Activated gamma-delta T cell (primary cell): ENCODE measurements at regions not wholly inside any gene's neighbourhood (a gene's known extent, or its start where the extent isn't known, plus 50 kb on each side); places are given as distances from the start of the nearest gene placed in this dataset.

Experiments used
- DNase-seq: peaks from one replicate; lab custom pipeline; 2025; lab: John Stamatoyannopoulos, UW

DNA sequence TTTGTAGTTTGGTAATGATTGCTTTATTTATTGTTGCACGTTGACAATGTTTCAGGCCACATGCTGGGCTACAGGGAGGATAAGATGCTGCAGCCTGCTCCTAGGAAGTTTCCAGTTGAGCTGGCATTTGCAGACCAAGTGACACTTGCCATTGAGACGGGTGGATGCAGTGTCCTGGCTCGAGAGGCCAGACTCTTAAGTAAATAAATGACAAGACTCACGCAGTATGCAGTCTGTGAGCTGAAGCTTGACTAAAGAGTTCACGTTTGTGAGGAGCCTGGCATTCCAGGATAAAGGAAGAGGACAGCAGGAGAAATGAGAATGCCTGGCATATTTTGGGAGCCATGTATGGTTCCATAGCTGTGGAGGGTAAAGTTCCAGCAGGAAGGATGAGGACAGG is 105.8 kb downstream of the BAMBI start:
- DNase-seq: no peak

DNA sequence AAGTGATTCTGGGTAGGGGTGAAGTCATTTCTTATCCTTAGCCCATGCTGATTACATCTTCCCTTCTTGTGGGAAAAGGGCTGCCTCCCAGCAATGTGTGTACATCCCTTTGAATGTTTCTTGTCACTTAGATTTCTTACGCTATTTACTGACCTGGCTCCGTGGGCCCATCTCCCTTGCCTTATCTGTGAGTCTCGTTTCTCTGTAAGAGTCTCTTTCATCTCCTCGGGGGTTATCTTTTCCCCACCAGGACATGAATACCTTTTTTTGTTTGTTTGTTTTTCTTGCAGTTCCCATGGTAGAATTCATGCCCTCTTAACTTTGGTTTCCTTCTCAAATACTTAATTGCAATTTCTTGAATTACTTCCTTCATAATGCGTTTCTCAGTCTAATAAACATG is 107.7 kb downstream of the BAMBI start:
- DNase-seq: no peak

DNA sequence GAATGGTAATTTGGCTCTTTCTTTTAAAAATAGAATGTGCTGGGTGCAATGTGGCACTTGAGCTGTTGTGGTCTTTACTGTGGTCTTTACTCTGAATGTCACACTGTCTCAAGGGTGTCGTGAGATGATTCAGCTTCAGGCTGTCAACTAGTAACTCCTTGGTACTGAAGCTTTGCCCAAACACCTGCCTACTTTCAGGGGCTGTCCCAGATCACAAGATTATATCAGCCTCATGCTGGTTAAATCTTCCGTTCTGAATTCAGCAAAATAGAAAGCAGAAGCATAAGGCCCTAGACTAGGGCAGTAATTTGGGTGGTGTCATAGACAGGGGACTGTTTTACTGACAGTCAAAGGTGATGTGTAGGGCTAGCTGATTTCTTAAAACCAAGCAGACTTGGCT is 110.9 kb downstream of the BAMBI start:
- DNase-seq: no peak

DNA sequence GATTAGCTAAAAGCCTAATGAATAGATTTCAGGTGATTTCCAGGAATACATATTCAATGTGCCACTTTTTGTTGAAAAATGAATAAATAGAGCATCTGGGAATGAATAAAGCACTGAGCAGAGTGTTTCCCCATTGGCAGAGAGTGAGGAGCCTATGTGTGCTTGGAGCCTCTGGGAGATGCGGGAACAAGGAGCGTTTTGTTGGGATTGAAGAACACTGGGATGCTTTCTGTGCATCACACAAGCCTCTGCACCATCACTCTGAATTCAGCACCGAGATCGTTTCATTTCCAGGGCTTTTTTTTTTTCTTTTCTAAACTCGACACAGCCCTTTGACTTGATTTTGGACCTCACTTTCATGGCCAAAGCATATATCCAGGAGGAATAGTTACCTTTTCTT is 111.4 kb downstream of the BAMBI start:
- no peak for DNase-seq

DNA sequence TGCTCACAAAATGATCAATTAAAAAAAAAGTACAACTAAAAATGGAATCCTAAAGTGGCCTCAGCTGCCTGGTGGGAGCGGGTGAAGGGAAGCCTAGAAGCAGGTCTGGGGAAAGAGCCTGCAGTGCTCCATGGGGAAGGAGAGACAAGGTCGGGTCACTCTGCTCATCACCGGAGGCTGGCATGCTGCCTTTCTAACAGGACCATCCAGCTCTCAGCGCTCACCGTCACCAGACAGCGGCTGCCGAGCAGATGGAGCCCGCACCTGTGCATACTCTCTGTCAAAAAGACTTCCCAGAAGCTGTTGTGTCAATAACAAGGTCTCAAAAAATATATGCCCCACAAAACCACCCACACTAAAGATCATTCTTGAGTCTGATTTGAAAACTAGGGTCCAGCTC is 112.8 kb downstream of the BAMBI start:
- DNase-seq: no peak

DNA sequence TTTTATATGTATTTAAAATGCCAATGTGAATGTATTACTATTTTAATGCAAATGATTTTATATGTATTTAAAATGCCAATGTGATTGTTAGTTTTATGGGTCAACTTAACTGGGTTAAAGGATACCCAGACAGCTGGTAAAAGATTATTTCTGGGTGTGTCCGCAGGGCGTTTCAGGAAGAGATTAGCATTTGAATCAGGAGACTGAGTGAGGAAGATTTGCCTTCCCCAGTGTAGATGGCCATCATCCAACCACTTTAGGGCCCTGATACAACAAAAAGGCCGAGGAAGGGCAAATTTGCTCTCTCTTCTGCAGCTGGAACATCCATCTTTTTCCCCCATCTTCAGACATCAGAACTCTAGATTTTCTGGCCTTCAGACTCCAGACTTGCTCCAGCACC is 116.2 kb downstream of the BAMBI start:
- DNase-seq: no peak

DNA sequence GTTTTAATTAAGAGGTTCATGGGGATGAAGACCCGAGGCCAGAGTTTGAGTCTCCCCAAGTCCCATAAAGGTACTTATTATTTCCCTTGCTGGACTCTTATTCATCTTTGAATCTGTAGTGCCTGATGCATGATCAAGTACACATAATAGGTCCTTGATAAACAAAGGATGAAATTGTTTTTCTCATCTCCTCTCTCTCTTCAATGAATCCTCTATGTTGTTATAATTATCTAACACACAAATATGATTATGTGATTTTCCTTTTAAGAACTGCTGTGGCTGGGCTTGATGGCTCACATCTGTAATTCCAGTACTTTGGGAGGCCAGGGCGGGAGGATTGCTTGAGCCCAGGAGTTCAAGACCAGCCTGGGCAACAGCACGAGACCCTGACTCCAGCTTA is 117.7 kb downstream of the BAMBI start:
- DNase-seq: no peak

DNA sequence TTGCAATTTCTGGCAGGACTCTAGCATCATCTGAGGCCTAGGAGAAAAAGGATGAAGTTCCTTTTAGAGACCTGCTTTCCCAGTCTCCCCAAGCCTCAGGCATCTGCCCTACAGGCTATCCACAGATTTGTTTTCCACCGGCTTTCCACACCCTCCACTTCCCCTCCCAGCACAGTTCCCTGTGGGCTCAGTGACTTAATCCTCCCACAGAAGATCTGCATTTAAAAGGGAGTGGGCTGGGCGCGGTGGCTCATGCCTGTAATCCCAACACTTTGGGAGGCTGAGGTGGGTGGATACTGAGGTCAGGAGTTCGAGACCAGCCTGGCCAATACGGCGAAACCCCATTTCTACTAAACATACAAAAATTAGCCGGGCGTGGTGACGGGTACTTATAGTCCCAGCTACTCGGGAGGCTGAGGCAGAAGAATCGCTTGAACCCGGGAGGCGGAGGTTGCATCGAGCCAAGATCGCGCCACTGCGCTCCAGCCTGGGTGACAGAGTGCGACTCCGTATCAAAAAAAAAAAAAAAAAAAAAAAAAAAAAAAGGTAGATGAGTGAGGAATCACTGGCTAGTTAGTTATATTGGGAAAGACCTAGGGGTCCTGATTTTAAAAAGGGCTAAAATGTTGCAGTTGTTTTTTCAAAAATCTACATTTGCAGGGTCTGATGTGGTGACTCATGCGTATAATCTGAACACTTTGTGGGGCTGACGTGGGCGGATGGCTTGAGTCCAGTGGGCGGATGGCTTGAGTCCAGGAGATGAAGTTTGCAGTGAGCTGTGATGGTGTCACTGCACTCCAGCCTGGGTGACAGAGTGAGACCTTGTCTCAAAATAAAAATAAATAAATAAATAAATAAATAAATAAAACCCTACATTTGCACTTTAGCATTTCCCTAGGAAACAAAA is 119.5 kb downstream of the BAMBI start:
- DNase-seq: no peak

DNA sequence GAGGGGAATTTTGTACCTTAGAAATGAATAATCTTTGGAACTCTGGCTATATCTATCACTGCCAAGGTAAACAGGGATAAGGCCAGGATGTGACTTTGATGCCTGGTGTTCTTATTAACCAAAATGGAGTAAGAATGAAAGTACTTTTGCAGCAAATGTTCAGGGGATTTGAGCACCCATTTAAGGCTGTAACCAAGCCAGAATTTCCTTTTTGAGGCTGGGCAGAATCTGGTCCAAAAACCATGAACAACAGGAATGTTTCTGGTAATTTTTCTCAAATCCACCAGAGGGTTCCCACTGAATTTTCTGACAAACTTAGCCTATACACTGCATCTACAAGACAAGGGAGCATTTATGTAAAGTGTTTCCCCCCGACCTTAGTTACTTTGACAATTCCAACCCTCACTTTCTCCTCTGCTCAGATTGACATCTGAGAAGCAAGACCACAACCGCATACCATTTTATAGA is 120.6 kb downstream of the BAMBI start:
- DNase-seq: no peak

DNA sequence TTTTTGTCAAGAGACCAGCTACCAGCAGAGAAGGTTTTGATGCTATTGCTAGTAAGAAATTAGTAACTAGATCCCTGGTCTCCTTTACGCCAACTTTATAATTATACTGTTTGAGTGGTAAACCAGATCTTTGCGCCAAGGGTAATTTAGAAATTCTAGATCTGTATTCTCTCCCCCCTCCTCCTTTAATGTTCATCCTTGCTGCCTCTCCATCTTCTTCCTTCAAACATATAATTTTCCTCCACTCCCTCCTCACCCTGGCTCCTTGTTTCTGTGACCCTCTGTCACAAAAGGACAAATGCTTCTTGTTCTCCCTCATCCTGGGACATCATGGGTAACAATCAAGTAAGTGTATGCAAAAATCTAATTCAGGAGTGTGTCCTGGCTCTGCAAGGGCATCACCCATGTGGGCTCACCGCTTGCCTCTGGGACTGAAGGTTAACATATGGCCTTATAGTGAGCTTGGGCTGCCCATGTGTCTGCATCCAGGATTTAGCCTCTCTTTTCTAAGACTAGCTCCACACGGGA is 121.2 kb downstream of the BAMBI start:
- DNase-seq: no peak

DNA sequence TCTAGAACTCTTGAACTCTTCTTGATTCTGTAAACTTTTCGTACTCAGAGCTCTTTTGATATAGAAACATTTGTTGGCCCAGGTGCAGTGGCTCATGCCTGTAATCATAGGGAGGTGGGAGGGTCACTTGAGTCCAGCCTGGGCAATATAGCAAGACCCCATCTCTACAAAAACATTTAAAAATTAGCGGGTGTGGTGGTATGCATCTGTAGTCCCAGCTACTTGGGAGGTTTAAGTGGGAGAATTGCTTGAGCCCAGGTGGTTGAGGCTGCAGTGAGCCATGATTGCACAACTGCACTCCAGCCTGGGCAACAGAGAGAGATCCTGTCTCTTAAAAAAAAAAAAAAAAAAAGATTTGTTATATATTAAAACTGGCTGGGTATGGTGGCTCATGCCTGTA is 121.6 kb downstream of the BAMBI start:
- DNase-seq: no peak

DNA sequence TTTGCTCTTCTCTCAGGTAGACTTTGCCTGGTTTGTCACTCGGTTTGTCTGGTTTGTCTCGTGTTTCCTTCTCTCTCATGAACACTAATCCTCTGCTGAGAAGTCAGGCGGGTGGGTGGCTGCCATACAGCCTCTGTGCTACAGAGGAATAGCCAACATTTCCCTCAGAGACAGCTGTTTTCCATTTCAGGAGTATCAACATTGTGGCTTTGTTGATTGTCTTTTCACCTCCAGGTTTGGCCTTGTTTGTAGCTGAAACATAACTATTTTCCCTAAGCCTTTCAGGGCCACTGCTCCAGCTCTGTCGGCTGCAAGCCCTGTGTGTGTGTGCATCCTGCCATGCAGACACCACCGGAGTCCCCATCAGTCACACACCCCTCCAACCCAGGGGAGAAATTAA is 122.8 kb downstream of the BAMBI start:
- no peak for DNase-seq

DNA sequence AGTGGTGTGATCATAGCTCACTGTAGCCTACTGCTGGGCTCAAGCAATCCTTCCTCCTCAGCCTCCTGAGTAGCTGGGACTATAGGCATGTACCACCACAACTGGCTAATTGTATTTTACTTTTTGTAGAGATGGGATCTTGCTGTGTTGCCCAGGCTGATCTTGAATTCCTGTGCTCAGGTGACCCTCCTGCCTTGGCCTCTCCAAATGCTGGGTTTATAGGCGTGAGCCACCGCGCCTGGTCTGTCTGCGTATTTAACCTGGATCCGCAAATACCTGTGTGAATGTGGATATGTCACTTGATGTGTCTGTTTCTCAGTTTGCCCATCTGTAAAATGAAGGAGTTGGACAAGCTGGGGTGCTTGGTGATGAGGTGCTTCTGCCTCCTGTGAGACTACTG is 123.9 kb downstream of the BAMBI start:
- no peak for DNase-seq

DNA sequence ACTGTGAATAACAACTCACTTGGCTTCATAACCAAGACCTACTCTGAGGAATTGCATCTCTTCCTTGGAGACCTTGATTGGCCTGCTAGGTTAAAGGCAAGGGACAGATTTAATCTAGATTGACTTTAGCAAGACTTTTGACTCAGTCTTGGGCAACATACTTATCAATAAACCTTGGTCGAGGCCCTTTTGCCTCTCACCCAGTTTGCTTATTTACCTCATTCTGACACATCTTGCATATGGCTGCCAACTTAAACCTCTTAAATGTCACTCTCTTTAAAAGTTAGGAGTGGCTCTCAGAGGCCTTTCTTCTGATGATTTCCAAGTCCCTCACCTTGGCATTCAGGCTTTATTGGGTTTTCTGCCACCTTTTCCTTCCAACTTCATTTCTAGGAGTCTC is 124.5 kb downstream of the BAMBI start:
- DNase-seq: no peak

DNA sequence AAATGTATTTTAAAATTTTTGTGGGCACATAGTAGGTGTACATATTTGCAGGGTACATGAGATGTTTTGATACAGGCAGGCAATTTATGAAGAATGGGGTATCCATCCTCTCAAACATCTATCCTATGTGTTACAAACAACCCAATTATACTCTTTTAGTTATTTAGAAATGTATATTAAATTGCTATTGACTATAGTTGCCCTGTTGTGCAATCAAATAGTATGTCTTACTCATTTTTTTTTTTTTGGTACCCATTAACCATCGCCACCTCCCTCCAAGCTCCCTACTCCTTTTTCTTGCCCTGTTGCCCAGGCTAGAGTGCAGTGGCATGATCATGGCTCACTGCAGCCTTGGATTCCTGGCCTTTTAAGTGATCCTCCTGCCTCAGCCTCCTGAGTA is 128.1 kb downstream of the BAMBI start:
- DNase-seq: no peak

DNA sequence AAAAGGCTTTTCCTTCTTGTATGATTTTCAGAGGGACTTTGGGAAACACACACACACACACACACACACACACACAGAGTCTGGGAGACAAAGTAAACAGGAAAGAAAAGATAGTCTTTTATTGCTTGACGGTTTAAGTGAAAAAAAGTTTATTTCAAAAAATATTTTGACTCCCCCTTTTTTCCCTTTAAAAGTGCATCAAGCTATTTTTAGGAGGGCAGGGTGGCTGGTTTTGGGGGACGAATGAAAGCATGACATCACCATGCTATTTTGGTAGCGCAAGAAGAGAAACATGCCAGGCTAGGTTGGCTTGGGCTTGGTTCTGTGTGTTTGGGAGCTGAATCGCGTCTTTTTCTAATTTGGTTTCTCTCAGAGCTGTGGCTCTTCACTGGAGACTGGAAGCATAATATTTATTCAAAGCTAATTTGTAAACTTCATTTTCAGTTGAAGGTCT is 129.2 kb downstream of the BAMBI start:
- no peak for DNase-seq

DNA sequence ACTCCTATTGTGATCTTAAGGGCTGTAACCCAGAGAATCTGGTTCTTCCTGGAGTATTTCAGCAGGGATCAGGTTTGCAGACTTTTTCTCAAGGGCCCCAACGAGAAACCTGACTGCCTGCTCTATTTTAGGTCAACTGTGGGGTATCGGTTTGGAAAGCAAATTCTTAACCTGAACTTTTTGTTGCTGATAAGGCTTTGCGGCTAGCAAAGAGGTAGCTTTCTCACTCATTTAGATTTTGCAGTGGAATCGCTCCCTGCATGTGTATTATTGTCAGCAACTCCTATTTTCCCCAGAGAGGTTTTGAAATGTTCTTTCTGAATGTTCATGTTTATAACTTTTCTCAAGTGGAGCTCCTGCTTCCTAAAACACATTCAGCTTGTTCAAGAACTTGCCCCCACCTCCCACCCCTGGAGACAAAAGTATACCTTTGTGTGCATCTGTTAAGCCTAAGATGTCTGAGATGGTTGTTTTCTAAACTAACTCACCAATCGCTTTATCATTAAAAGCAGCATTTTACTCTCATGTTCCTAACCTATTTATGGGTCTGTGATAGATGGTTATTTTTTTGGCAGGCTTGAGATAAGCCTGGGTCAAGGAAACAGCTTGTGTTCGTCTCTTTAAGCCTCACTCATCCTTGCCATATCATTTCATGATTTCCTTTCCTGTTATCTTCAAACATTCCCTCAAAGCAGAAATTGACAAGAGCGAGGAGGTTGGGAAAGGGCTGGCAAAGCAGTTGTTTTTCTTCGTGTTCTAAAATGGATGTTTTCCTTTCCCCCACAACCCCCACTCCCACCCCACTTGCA is 129.8 kb downstream of the BAMBI start:
- DNase-seq: no peak

DNA sequence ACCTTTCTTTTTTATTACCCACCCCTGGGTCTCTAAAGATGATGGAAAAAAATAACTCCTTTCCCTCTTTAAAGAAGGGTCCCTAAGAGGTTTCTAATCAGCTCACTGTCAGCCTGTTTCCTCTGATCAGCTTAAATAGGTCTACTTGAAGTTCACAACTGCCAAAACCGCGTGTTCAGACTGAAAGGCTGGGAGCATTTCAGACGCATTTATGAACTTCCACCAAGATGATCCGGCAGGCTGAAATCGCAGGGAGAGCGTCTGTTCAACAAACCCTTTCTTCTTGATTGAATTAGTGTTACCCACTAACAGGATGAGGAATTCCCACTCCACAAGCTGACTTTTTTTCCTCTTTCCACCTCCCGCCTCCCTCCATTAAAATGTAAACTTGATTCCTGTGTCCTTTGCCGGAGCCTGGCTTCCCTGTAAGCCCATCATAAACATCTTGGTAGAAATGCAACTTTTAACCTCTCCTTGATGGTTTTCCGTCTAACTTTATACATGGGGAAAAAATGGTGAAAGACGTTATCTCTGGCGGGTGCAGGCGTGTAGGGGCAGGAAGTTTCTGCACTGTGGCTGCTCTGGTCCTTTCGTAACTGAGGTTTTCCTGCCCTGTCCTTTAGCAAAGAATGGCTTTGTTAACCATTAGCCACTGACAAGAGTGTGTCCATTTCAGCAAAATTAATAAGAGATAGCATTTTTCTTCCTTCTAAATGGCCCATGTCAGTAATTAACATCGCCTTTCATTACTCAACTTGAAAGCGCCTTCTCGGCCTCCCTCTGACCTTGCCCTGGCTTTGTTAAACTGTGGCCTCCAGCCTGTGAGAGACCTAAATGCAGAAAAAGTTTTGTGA is 130.7 kb downstream of the BAMBI start:
- DNase-seq: no peak

DNA sequence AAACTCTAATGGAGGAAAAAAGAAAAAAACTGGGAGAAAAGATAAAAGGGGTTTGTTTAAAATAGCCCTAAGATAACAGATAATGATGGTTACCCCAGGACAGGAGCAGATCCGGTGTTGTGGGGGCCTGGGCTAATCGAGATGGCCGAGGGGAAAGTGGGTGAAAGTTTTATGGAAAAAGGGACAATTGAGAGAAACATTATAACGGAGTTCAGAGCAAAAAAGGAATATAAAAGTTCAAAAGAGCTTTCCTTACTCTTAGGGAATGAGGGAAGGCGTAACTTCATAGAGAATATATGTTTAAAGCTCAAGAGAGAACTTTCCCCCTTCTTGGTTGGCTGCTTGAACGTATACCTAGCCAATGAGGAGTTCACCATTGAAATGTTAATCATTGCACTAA is 131.4 kb downstream of the BAMBI start:
- DNase-seq: no peak

DNA sequence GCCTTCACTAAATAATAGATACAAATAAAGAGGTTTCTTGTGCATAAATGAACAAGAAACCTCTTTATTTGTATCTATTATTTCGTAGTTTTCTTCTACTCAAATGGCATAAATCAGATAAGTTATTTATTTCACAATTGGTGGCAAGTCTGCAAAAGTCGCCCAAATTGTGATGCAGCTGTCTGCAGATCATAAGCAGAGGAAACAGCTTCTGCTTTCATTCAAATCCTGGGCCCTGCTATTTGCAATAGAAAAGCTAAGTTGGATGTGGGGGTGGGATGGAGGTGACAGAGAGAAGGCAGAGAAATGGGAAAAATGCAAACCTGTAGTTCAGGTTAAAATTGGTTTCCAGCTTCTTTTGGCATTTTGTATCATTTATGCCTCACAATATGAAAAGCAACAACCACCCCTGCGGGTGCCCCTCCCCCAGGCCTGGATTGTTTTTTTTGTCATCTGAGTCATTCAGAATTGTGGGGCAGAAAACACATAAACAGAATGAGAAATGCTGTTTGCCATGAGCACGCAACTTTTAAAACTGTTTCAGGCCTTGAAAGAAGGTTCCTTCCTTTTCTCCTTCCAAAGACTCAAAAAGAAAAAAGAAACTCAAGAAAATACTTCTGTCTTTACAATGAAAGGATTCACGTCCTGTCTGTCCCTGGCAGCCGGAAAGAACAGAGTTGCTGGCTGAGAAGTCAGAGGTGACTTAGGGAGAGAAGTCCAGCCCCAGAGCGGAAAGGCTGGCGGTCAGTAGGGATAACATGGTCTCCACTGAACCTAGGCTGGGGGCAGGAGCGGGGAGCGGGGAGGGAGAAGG is 132.9 kb downstream of the BAMBI start:
- no peak for DNase-seq
